Karpas-422 (cell line): ENCODE measurements at regions not wholly inside any gene's neighbourhood (a gene's known extent, or its start where the extent isn't known, plus 50 kb on each side); places are given as distances from the start of the nearest gene placed in this dataset.
A peak's percentile ranks its signal among the peaks of the same experiment; 100 is the strongest.

Experiments
- DNase-seq: peaks from one replicate; pipeline ENCODE4 v3.0.0-alpha.2; 2015
- H2AFZ ChIP-seq: fragments of 200-600 bp; sonication (generic); 2 replicates; pipeline ENCODE4 v1.6.1; 2014; ENCODE audit warnings: antibody characterized with exemption, low read length, mixed read lengths
- H3K27ac ChIP-seq: fragments of 200-600 bp; sonication (generic); 2 replicates; pipeline ENCODE4 v1.5.1; 2014; ENCODE audit warnings: mild to moderate bottlenecking, low read length, moderate library complexity
- H3K27me3 ChIP-seq: fragments of 200-600 bp; sonication (generic); 2 replicates; pipeline ENCODE4 v1.6.1; 2014; ENCODE audit warnings: low read length, mixed read lengths
- H3K36me3 ChIP-seq: fragments of 200-600 bp; sonication (generic); 2 replicates; pipeline ENCODE4 v1.6.1; 2014; ENCODE audit warnings: low read length, mixed read lengths; ENCODE audit not compliant: insufficient read depth
- H3K4me1 ChIP-seq: fragments of 200-600 bp; sonication (generic); 2 replicates; pipeline ENCODE4 v1.6.1; 2014; ENCODE audit warnings: mild to moderate bottlenecking, low read length, mixed read lengths
- H3K4me2 ChIP-seq: fragments of 200-600 bp; sonication (generic); 2 replicates; pipeline ENCODE4 v1.6.1; 2014; ENCODE audit warnings: low read length, low read depth, mild to moderate bottlenecking; ENCODE audit not compliant: poor library complexity, severe bottlenecking
- H3K4me3 ChIP-seq: fragments of 200-600 bp; sonication (generic); 2 replicates; pipeline ENCODE4 v1.5.1; 2014; ENCODE audit warnings: mild to moderate bottlenecking, antibody characterized with exemption, low read length, mixed read lengths
- H3K79me2 ChIP-seq: fragments of 200-600 bp; sonication (generic); 2 replicates; pipeline ENCODE4 v1.6.1; 2014; ENCODE audit warnings: mild to moderate bottlenecking, low read length, mixed read lengths
- H3K9ac ChIP-seq: fragments of 200-600 bp; sonication (generic); 2 replicates; pipeline ENCODE4 v1.6.0; 2014; ENCODE audit warnings: low read length
- H3K9me2 ChIP-seq: fragments of 200-600 bp; sonication (generic), shearing (Covaris generic); replicated peaks from 2 replicates; pipeline ENCODE4 v1.6.0; 2014; ENCODE audit warnings: mild to moderate bottlenecking, low read length, moderate library complexity; ENCODE audit not compliant: insufficient read depth
- H3K9me3 ChIP-seq: fragments of 300-700, 200-600 bp; sonication (generic); 2 replicates; pipeline ENCODE4 v1.6.1; 2014; ENCODE audit warnings: low read length, mixed read lengths
- H4K20me1 ChIP-seq: fragments of 200-600 bp; sonication (generic); 2 replicates; pipeline ENCODE4 v1.6.1; 2014; ENCODE audit warnings: mild to moderate bottlenecking, antibody characterized with exemption, low read length, low read depth; ENCODE audit not compliant: insufficient read depth

DNA sequence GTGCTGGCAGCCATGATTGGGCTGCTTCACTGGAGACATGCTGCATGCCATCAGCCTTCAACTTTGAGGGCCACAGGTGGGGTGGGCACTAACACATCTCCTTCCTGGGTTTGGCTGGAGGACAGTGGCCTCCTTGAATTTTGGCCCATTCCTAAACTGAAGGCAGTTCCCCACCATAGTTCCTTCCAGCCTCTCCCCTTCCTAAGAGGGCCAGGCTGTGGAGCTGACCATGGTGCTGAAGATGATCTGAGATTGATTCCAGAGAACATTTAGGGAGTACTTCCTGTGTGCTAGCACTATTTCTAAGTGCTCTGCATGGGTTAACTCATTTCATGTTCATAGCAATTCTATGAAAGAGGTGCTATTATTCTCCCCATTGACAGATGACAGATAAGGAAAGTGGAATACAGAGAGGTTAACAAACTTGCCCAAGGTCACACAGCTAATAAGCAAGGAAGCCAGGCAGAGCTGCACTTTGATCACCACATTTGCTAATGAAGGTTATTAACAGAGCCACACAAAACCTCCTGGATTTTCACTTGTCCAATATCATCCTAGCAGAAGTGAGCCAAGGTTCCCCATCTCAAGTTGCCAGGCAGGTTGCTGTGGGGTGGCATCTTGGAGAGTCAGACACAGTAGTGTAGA lies 175.3 kb downstream of the ZIC5 start:
- Histone ChIP-seq H3K79me2 (no peaks in the 10 kb centered on the region), H3K36me3 (no peaks in the 10 kb centered on the region), H3K4me1 (peaks cover 3% of the 10 kb centered on the region; the same call in 1 of the 2 replicates), H3K4me3 (no peak overlapping the region), H4K20me1 (no peaks in the 10 kb centered on the region), H3K9me3 (no peaks in the 10 kb centered on the region), H3K27ac (no peak overlapping the region), H3K9ac (no peak overlapping the region), H3K9me2 (no peaks in the 10 kb centered on the region), H3K27me3 (no peaks in the 10 kb centered on the region), H2AFZ (no peak overlapping the region), H3K4me2 (no peak overlapping the region)
- DNase-seq: peak; percentile 83

DNA sequence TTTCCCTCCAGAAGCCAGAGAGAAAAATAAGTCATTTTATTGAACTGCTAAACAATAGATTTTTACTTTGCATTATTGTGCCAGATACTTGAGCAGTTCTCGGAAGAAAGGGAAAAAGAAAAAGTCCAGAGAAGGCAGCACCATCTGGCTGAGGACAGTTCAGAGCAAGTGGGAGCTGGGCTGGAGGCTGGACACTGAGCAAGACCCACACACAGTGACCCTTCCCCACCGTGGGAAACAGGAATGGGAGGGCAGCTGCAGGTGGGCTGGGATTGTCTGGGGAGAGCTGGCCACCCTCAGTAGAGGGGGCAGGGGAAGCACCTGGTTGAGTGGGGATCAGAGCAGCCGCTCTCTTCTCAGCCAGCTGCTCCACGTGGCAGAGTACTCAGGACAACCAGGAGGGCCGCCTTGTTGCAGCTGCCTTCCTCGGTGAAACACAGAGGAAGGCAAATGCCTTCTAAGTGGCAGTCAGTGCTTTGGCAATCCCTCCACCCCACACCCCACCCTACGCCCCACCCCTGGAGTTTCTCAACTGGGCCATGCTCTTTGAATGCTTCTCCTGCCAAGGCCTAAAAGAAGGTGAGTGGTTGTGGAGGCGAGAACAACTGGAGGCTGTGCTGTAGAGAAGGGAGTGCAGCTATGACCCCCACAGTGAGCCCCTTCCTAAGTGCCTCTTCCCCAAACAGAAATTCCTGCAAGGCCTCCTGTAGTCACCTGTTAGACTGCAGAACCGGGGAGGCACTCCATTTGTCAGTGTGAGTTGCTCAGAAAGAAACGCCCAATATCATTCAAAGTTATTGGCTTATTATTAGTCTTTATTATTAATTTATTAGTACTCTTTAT lies 179.3 kb downstream of the ZIC5 start:
- H3K79me2 ChIP-seq: no peaks in the 10 kb centered on the region
- no peaks in the 10 kb centered on the region for H3K9me2 ChIP-seq
- no peaks in the 10 kb centered on the region for H3K36me3 ChIP-seq
- no peak overlapping the region for H3K9ac ChIP-seq
- H4K20me1 ChIP-seq: no peaks in the 10 kb centered on the region
- H3K4me3 ChIP-seq: no peak overlapping the region
- peaks cover 6% of the 10 kb centered on the region; the same call in 1 of the 2 replicates for H3K4me1 ChIP-seq
- H2AFZ ChIP-seq: no peak overlapping the region
- no peak overlapping the region for H3K27ac ChIP-seq
- no peaks in the 10 kb centered on the region for H3K27me3 ChIP-seq
- no peak for DNase-seq
- H3K4me2 ChIP-seq: no peak overlapping the region
- no peaks in the 10 kb centered on the region for H3K9me3 ChIP-seq

GRCh38 chr13:99782669-99783068 lies 188.9 kb downstream of the ZIC5 start:
- Histone ChIP-seq H4K20me1 (no peaks in the 10 kb centered on the region), H3K79me2 (no peaks in the 10 kb centered on the region), H2AFZ (no peak overlapping the region), H3K27me3 (no peaks in the 10 kb centered on the region), H3K9me3 (no peaks in the 10 kb centered on the region), H3K4me1 (peaks cover 5% of the 10 kb centered on the region), H3K36me3 (no peaks in the 10 kb centered on the region), H3K27ac (no peak overlapping the region), H3K9ac (no peak overlapping the region), H3K9me2 (no peaks in the 10 kb centered on the region), H3K4me3 (no peak overlapping the region), H3K4me2 (no peak overlapping the region)
- DNase-seq: no peak

- Histone ChIP-seq H3K4me3 (no peak overlapping the region), H4K20me1 (no peaks in the 10 kb centered on the region), H3K36me3 (no peaks in the 10 kb centered on the region), H3K27me3 (no peaks in the 10 kb centered on the region), H2AFZ (no peak overlapping the region), H3K27ac (no peak overlapping the region), H3K9ac (no peak overlapping the region), H3K4me1 (peaks cover 16% of the 10 kb centered on the region), H3K9me2 (no peaks in the 10 kb centered on the region), H3K4me2 (no peak overlapping the region), H3K79me2 (no peaks in the 10 kb centered on the region), H3K9me3 (no peaks in the 10 kb centered on the region)
- DNase-seq: peak; percentile 27
Observed at GRCh38 chr13:99778500-99778899, 193.1 kb downstream of the ZIC5 start.

GRCh38 chr13:99777873-99778272 lies 193.7 kb downstream of the ZIC5 start:
- Histone ChIP-seq H3K79me2 (no peaks in the 10 kb centered on the region), H3K36me3 (no peaks in the 10 kb centered on the region), H3K9me2 (no peaks in the 10 kb centered on the region), H3K4me3 (no peak overlapping the region), H3K27ac (no peak overlapping the region), H4K20me1 (no peaks in the 10 kb centered on the region), H3K27me3 (no peaks in the 10 kb centered on the region), H3K4me2 (no peak overlapping the region), H2AFZ (no peak overlapping the region), H3K9ac (no peak overlapping the region), H3K4me1 (peaks cover 16% of the 10 kb centered on the region), H3K9me3 (no peaks in the 10 kb centered on the region)
- peak; percentile 36 for DNase-seq

- Histone ChIP-seq H3K27me3 (no peaks in the 10 kb centered on the region), H3K9me2 (no peaks in the 10 kb centered on the region)
Observed at GRCh38 chr13:99774644-99775043, 196.9 kb downstream of the ZIC5 start.

DNA sequence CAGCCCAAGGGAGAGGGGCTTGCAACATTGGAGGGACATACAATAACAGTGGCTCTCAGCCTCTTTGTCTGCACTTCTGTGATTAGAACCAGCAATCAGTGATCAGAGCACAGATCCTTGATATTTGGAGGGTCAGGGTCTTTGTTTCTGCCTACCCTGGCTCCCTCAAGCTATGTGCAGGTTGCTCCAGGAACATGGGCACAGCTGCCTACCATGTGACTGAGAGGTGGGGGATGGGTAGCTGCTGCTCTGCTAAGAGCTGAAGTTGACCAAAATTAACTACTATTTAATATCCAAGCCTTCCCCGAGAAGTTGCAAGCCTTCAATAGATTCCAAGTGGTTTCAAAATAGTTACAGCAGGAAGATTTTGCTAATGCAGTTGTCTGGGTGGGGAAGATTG lies 202.6 kb downstream of the ZIC5 start:
- no peak overlapping the region for H2AFZ ChIP-seq
- peaks cover 29% of the 10 kb centered on the region for H3K9me3 ChIP-seq
- no peaks in the 10 kb centered on the region for H4K20me1 ChIP-seq
- H3K4me2 ChIP-seq: no peak overlapping the region
- no peaks in the 10 kb centered on the region for H3K9me2 ChIP-seq
- no peak overlapping the region for H3K27ac ChIP-seq
- no peaks in the 10 kb centered on the region; the same call in 1 of the 2 replicates for H3K36me3 ChIP-seq
- peak; percentile 40 for DNase-seq
- no peaks in the 10 kb centered on the region for H3K79me2 ChIP-seq
- no peak overlapping the region for H3K4me3 ChIP-seq
- no peaks in the 10 kb centered on the region for H3K27me3 ChIP-seq
- no peak overlapping the region for H3K9ac ChIP-seq
- peaks cover 16% of the 10 kb centered on the region for H3K4me1 ChIP-seq

More at GRCh38 chr13:99774644-99775043, 196.9 kb downstream of the ZIC5 start:
- Histone ChIP-seq H3K4me2 (no peak overlapping the region), H3K4me1 (peaks cover 16% of the 10 kb centered on the region), H3K79me2 (no peaks in the 10 kb centered on the region), H3K9ac (no peak overlapping the region), H4K20me1 (no peaks in the 10 kb centered on the region), H2AFZ (no peak overlapping the region), H3K36me3 (no peaks in the 10 kb centered on the region), H3K4me3 (no peak overlapping the region), H3K27ac (no peak overlapping the region), H3K9me3 (no peaks in the 10 kb centered on the region)
- peak; percentile 40 for DNase-seq

GRCh38 chr13:99766641-99767045 lies 204.9 kb downstream of the ZIC5 start:
- Histone ChIP-seq H3K79me2 (no peaks in the 10 kb centered on the region), H3K9me3 (peaks cover 29% of the 10 kb centered on the region), H3K4me3 (no peak overlapping the region), H3K4me2 (no peak overlapping the region), H3K36me3 (no peaks in the 10 kb centered on the region; the same call in 1 of the 2 replicates), H3K9me2 (no peaks in the 10 kb centered on the region), H3K27ac (no peak overlapping the region; the same call in 1 of the 2 replicates), H3K9ac (no peak overlapping the region), H4K20me1 (no peaks in the 10 kb centered on the region), H2AFZ (no peak overlapping the region), H3K4me1 (peaks cover 36% of the 10 kb centered on the region), H3K27me3 (no peaks in the 10 kb centered on the region)
- DNase-seq: peak; percentile 52
